GM18868 (cell line): ENCODE measurements at regions not wholly inside any gene's neighbourhood (a gene's known extent, or its start where the extent isn't known, plus 50 kb on each side); places are given as distances from the start of the nearest gene placed in this dataset.

Source experiments
- ATAC-seq: cut with Tn5 transposase; IDR thresholded peaks from one replicate; pipeline ENCODE4 v1.9.1; 2021; ENCODE audit warnings: mild to moderate bottlenecking, moderate library complexity; ENCODE audit not compliant: unreplicated experiment

- ATAC-seq = no peak
Observed at GRCh38 chr19:30718707-30719106, 346.5 kb downstream of the ZNF536 start.

DNA sequence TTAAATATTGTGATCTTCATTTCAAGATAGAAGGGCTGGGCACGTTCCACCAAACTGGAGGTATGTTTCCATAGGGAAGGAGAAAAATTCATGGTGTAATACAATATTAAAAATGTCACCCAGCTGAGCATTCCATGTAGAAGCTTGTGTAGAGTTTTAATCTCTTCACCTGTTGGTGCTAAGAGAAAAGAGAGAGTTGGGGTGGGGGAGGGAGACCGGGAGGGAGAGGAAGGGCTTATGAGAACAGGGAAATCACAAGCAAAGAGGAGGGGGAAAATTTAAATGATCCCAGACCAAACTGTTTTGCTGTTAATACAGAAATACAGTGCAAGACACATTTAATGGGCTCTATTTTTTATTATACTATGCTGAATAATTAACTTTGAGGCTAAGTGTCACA, 345.8 kb downstream of the ZNF536 start:
- no peak for ATAC-seq

- no peak for ATAC-seq
Observed at GRCh38 chr19:30717381-30717780, 345.2 kb downstream of the ZNF536 start.

DNA sequence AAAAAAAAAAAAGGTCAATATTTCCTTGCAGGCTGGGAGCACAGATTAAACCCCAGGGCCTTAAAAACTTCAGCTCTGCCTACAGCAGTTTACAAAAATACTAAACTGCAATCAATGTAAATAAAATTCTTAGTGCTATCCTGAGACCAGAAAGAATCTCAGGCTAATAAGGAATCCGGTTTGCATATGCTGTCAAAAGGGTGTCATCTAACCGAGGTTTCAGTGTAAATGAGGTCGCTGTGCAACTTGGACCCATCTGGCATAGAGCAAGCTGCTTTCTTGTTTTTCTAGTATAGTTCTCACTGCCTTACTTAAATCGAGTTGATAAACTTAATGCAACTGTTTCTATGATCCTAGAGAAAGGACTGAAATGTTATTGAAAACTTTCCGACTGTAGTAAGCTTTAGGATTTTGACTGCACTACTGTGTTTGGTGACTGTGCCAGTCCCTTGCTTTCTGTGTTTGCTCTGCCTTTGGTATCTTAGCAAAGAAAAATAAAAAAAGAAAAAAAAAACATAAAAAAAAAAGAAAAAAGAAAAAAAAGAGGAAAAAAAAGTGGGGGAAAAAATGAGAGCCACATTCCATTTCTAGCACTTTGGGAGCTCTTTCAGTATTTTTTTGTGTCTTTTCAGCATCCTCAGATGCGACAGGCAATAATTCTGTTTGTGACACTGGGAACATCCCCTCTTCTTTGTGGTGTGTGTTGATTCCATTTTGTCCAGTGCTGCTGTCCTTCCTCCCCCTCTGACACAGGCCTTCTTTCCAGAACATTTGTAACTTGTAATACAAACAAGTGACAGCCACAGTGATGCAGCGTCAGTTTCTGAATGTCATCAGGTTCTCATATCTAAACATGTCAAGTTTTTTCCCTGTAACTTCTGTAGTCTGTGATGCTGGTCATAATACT, 340.5 kb downstream of the ZNF536 start:
- no peak for ATAC-seq

GRCh38 chr19:30711826-30712225, 339.6 kb downstream of the ZNF536 start:
- ATAC-seq = no peak

DNA sequence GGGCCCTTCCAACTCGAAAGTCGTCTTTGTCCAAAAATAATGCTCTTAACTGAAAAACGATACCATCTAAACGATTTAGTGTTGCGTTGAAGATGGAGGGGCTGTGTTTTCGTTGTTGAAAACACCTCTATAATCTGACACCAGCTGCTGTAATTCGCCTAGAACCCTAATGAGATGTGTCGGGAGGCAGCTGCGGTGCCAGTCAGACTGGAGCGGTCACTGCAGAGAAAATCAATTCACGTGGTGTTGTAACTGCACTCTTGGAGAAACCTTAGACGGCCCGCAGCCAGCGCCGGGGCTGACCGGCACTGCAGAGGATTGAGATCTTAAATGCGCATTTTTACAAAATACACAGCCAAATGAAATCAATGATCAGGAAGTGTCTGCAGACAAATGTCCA, 339.1 kb downstream of the ZNF536 start:
- ATAC-seq = no peak

DNA sequence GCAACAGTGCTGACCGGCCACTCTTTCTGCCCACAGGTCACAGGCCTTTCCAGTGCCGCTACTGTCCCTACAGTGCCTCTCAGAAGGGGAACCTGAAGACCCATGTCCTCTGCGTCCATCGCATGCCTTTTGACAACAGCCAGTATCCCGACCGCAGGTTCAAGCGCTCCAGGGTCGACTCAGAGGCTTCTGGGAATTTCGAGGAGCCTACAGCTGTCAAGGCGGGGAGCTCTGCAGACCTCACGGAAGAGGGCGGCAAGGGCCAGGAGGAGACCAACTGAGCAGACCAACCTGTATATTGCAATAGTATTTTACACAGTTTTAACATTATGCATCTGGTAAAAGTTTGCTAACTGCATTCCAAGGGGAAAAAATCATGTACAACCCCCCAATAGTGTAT, 338.5 kb downstream of the ZNF536 start:
- no peak for ATAC-seq

DNA sequence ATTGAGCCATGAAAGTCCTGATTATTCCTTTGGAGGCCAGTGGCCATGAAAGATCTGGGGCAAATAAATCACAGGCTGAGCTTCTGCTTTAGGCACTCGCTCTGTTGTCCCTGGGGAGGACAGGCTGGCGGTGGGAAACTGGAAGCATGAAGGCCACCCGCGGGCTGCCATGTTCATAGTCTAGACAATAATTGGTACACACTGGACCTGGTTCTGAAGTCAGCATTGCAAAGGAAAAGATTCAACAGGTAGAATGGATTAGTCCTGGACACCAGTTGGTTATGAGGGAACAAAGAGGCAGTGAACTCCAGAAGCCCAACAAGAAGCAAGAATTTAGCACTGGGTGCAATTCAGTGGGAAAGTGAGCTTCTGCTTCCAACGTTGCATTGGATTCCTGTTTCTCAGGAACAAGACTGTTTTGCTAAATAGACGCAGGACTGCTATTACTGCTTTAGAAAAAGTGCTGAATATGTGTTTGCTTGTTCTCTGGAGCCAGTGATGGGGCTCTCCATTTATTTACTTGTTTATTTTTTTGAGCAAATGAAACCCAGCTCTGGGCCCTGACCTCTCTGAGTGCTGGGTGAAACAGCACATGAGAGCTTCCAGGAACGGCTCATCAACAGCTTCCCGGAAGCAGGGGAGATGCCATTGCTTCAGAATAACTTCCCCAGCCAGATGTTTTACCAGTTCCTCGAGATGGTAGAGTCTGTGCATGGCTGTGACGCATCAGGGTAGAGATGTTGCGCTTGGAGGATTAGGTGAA, 336.4 kb downstream of the ZNF536 start:
- no peak for ATAC-seq

DNA sequence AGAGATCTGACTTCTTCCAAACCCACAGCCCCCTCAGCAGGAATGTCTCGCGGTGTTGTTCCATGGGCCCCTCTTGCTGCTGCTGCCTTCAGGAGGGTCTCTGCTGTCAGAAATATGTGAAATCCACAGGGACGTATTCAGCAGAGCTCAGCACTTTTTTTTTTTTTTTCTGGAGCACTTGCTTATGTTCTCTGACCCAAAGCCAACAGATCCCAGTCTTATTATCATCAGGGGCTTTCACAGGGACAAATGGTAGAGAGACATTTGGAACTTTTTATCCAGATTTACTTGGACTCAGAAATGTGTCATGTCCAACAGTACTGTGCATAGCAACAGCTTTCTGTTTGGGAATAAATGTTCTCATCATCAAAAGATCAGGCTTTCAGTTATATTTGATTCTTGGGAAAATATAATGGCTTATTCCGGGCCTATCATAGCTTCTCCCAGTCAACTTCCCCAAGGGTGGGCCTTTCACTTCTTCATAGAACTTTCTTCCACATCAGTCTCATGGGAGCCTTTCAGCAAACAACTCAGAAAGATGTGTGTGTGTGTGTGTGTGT, 332.7 kb downstream of the ZNF536 start:
- no peak for ATAC-seq

DNA sequence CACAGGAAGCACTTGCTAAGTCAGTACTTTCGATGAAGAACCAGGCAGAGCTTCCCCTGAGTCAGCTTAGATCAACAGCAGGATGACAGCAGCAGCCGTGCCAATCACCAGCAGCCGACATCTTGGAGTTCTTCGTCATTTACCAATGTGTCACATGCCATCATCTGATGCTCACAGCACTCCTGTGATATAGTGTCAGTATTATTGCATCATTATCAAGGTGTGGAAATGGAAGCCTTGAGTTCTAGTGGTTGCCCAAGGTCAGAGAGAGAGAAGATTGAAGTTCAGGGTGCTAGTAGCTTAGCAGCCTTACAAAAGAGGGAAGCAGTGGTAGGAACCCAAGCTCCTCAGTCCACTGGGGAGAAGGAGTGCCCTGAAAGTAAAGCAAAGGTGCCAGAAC, 331.5 kb downstream of the ZNF536 start:
- no peak for ATAC-seq

- no peak for ATAC-seq
Observed at GRCh38 chr19:30701178-30701577, 329.0 kb downstream of the ZNF536 start.

- no peak for ATAC-seq
Observed at GRCh38 chr19:30699871-30700280, 327.7 kb downstream of the ZNF536 start.

GRCh38 chr19:30696514-30696913, 324.3 kb downstream of the ZNF536 start:
- ATAC-seq = no peak

- ATAC-seq = no peak
Observed at GRCh38 chr19:30695171-30695875, 323.1 kb downstream of the ZNF536 start.

DNA sequence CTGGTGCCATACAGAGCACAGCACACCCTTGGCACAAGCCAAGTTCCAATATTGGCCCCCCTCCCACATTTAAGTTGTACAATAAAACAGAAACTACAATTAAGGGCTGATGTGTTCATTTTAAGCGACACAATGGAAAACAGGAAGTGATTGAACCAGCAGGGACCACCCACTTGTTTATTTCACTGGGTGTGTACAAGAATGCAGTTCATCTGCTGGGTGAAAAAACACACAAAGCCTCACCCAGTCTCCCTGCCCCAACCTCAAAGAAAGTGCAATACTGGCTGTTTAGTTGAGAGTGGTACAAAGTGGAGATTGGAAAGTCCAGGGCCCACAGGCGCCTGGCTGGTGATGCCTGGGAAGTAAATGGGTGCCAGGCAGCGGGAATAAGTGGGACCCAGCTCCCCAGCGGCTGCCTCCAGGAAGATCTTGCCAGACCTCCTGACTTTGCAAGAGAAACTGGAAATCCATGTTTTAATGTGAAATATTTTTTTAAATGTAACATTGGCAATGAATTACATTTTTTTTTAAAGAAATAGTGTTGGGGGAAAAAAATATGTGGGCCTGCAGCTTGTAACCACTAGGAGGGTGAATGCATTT, 322.1 kb downstream of the ZNF536 start:
- ATAC-seq = no peak

GRCh38 chr19:30692879-30693503, 320.8 kb downstream of the ZNF536 start:
- no peak for ATAC-seq

DNA sequence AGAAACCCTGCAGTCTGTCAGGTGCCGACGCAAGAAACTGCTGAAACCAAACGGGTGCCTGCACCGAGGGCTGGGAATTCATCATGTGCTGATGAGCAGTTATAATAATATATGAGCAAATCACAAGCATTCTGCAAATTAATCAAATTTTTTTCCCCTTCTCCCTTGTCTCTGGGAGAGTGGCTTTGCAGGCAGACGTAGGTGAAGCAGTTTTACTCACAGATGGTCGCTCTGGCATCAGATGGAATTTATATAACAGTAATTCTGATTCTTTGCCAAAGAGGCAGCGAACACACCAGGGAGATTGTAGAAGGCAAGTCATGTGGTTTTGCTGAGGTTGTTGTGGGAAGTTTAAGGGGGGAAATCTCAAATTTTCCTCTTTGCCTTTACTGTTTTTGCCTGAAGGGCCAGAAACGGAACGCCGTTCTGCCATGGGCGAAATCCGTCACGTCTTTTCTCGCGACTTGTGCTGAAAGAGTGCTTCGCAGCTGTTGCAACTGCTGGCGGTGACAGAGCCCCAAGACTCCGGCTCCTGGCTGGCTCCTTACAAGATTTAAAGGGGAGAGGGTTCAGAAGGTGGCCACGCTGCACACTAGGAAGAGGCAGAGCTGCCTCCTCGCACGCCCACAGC, 320.1 kb downstream of the ZNF536 start:
- ATAC-seq = no peak

DNA sequence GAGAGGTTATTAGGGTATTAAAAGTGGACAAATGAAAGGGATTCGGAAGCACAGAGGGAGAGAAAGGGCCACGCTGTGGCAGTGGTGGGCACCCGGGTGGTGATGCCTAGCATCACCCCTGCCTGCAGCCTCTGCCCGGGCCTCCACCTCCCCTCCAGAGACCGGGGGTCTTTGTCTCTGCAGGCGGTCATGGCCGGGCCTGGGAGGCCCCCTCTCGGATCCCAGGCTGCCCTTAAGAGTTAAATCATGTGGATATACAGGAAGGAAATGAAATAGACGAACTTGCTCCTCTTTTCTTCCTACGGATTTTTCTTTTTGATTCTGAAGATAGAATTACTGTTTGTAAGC, 319.6 kb downstream of the ZNF536 start:
- ATAC-seq = no peak

DNA sequence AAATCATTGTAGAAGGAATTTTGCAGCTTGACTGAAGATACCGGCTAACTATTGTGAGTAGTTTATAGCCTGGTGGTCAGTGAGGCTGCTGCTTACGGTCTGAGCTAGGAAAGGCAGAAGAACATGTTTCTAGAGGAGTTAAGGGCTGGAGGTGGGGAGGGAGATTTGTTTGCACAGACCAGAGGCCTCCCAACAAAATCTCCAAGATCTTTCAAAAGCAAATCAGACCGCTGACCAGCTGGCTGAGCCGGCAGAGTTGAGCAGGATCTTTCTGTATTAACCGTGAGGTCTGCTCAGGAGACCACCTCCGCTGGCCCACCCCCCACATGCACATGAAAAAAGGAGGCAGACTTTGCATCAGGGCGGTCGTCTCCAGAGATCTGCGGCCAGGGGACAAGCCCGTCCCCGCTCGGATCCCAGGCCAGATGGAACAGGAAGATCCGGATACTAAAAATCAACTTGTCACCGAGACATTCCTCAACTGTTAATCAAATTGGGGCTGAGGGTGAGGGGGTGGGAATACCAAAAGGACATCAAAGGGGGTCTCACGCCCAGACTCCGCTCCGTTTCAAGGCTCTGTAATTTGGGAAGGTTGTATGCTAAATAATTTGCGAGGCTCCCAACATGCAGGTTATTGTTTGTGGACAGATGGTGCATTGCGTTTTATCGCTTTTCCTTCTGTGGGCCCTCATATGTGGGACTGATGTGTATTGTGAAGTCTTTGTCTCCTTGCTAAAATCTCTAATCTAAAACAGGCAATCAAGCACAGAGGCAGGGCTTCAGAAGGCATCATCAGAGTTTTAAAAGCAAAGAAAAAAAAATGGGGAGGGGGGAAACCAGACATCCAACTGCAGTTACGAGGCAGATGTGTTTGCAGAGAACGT, 319.0 kb downstream of the ZNF536 start:
- ATAC-seq = no peak
